ENCODE measurements at regions not wholly inside any gene's neighbourhood (a gene's known extent, or its start where the extent isn't known, plus 50 kb on each side); places are given as distances from the start of the nearest gene placed in this dataset.

DNA sequence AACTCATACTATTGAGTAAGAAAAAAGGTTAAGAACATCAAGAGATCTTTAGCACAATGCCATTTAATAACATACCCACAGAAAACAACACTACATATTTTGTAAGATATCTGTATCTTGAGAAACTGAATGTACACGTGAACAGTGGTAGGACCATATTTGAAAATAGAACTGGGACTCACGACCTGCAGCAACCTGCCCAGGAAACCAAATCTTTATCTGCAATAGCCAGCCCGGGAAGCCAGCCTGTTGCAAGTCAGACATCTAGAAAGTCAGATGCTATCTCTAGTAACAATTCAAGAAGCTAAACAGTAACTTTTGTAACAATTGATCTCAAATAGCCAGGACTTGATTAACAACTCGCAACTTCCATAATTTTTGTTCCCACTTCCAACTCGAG lies 52.6 kb upstream of the SOD3 start:
- TF ChIP-seq POLR2A (IDR thresholded peaks at IDR 0.05): no peak
- TF ChIP-seq, protein P1, sequence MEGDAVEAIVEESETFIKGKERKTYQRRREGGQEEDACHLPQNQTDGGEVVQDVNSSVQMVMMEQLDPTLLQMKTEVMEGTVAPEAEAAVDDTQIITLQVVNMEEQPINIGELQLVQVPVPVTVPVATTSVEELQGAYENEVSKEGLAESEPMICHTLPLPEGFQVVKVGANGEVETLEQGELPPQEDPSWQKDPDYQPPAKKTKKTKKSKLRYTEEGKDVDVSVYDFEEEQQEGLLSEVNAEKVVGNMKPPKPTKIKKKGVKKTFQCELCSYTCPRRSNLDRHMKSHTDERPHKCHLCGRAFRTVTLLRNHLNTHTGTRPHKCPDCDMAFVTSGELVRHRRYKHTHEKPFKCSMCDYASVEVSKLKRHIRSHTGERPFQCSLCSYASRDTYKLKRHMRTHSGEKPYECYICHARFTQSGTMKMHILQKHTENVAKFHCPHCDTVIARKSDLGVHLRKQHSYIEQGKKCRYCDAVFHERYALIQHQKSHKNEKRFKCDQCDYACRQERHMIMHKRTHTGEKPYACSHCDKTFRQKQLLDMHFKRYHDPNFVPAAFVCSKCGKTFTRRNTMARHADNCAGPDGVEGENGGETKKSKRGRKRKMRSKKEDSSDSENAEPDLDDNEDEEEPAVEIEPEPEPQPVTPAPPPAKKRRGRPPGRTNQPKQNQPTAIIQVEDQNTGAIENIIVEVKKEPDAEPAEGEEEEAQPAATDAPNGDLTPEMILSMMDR (IDR thresholded peaks at IDR 0.05): no peak
- no peaks in the 10 kb centered on the region for H3K4me1 ChIP-seq
- H3K9me3 ChIP-seq: no peaks in the 10 kb centered on the region
- no peaks in the 10 kb centered on the region for H3K27me3 ChIP-seq
- intact Hi-C loops (cut with DNase I; ENCODE audit: low total_unique reads): no loop called here
- H3K27ac ChIP-seq: no peak overlapping the region
- no peak overlapping the region for H3K4me3 ChIP-seq
- H3K36me3 ChIP-seq: no peaks in the 10 kb centered on the region
- DNase-seq: no peak

- H3K27ac ChIP-seq: no peak overlapping the region
- intact Hi-C loops (cut with DNase I; ENCODE audit: low total_unique reads): no loop called here
- no peak for TF ChIP-seq POLR2A (IDR thresholded peaks at IDR 0.05)
- TF ChIP-seq, protein P1 (IDR thresholded peaks at IDR 0.05): no peak
Observed at GRCh38 chr4:24743206-24743605, 52.2 kb upstream of the SOD3 start.

DNA sequence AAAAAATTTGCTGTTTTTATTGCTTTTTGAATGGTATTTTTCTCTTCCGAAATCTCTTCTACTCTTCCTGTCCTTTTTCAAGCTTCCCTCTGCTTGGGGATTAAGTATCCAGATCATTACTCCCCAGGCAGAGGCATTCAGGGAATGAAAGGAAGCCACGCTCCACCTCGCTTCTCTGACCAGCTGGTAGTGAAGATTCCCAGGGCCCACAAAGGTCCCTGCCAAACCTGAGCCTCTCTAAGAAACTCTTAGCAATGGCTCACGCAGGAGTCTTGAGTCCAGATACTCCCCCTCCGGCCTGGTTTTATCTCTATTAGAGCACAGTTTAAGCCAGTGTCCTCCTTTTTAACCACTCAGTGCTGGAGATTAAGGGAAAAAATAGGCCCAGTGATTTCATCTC lies 51.4 kb upstream of the SOD3 start:
- intact Hi-C loops (cut with DNase I; ENCODE audit: low total_unique reads): no loop called here
- DNase-seq: peak; percentile 40 to 47
- Histone ChIP-seq H3K9me3 (no peaks in the 10 kb centered on the region), H3K27ac (peak overlapping the region in 1 of 2 donors; percentile 39), H3K4me3 (no peak overlapping the region), H3K36me3 (no peaks in the 10 kb centered on the region), H3K27me3 (no peaks in the 10 kb centered on the region), H3K4me1 (no peaks in the 10 kb centered on the region)
- TF ChIP-seq, protein P1 (IDR thresholded peaks at IDR 0.05): no peak
- no peak for TF ChIP-seq POLR2A (IDR thresholded peaks at IDR 0.05)

More at GRCh38 chr4:24743206-24743605, 52.2 kb upstream of the SOD3 start:
- Histone ChIP-seq H3K36me3 (no peaks in the 10 kb centered on the region), H3K4me3 (no peak overlapping the region), H3K9me3 (no peaks in the 10 kb centered on the region), H3K27me3 (no peaks in the 10 kb centered on the region), H3K4me1 (no peaks in the 10 kb centered on the region)
- DNase-seq: no peak

DNA sequence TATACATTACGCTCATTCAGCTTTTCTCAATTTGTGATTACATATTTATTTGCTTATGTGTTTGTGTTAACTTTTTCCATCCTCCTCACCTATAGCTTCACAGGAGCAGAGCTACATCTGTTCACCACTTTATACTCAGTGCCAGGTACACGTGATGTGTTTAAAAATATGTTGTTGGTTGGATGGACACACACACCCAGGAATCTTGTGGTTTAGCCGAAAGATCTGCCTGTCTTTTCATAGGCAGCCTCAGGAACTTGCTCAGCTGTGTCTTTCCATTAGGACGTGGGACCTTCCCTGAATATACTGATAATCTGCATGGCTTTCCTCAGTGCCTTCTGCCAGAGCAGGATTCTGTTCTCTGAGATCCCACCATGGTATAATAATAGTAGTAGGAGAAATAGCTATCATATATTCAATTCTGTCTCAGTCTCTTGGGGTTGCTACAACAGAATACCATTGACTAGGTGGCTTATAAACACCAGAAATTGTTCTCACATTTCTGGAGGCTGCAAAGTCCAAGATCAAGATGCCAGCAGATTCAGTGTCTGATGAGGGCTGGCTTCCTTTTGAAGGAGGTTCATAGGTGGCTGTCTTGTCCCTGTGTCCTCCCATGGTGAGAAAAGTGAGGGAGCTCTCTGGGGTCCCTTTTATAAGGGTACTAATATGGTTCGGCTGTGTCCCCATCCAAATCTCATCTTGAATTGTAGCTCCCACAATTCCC lies 50.0 kb upstream of the SOD3 start:
- no peak for DNase-seq
- H3K36me3 ChIP-seq: no peaks in the 10 kb centered on the region
- intact Hi-C loops (cut with DNase I; ENCODE audit: low total_unique reads): no loop called here
- no peak for TF ChIP-seq POLR2A (IDR thresholded peaks at IDR 0.05)
- TF ChIP-seq, protein P1 (IDR thresholded peaks at IDR 0.05): no peak
- H3K27me3 ChIP-seq: no peaks in the 10 kb centered on the region
- H3K4me1 ChIP-seq: no peaks in the 10 kb centered on the region
- no peak overlapping the region for H3K4me3 ChIP-seq
- no peak overlapping the region for H3K27ac ChIP-seq
- H3K9me3 ChIP-seq: no peaks in the 10 kb centered on the region

All from uterus (tissue), 3 donors.